Suprapubic skin (tissue), 4 donors: ENCODE measurements at regions not wholly inside any gene's neighbourhood (a gene's known extent, or its start where the extent isn't known, plus 50 kb on each side); places are given as distances from the start of the nearest gene placed in this dataset.
"Not testable (repeated sequence)": the region's sequence is repeated elsewhere in the genome, so short reads cannot be mapped to it uniquely, and the experiment has no call there.

Experiments used
- DNase-seq, 2 donors: peaks; one replicate each; pipeline ENCODE4 v3.0.0-alpha.2; 2019; ENCODE audit warnings: low spot score in 2 of 2
- H3K27ac ChIP-seq: fragments of 200-600 bp; sonication (generic); one replicate; pipeline ENCODE4 v1.5.1; 2019
- H3K27me3 ChIP-seq: fragments of 200-600 bp; sonication (generic); one replicate; pipeline ENCODE4 v1.5.1; 2019
- H3K36me3 ChIP-seq: fragments of 200-600 bp; sonication (generic); one replicate; pipeline ENCODE4 v1.5.1; 2019
- H3K4me1 ChIP-seq: fragments of 200-600 bp; sonication (generic); one replicate; pipeline ENCODE4 v1.5.1; 2019
- H3K4me3 ChIP-seq: fragments of 200-600 bp; sonication (generic); one replicate; pipeline ENCODE4 v1.5.1; 2019; ENCODE audit warnings: mild to moderate bottlenecking
- H3K9me3 ChIP-seq: fragments of 200-600 bp; sonication (generic); one replicate; pipeline ENCODE4 v1.5.1; 2019
- CTCF ChIP-seq, 2 donors: fragments of 200-600 bp in 1 of 2; fragments of 450-650 bp in 1 of 2; sonication (generic) in 1 of 2; IDR thresholded peaks; one replicate each; pipeline ENCODE4 v1.5.1; 2016 to 2019; ENCODE audit warnings: antibody characterized with exemption in 2 of 2, mild to moderate bottlenecking in 1 of 2, moderate library complexity in 1 of 2
- EP300 ChIP-seq: sonication (generic); formaldehyde crosslinking; IDR thresholded peaks from one replicate; pipeline ENCODE4 v1.6.1; 2017; ENCODE audit warnings: antibody characterized with exemption
- POLR2A ChIP-seq, 2 donors: fragments of 450-650 bp; IDR thresholded peaks; one replicate each; pipeline ENCODE4 v1.6.1; 2017; ENCODE audit warnings: antibody characterized with exemption in 2 of 2, mild to moderate bottlenecking in 2 of 2, moderate library complexity in 2 of 2
- POLR2AphosphoS5 ChIP-seq, 3 donors: sonication (generic); formaldehyde crosslinking; IDR thresholded peaks; one replicate each; pipeline ENCODE4 v1.6.1; 2017; ENCODE audit warnings: antibody characterized with exemption in 3 of 3
- WGBS: methylation state at CpG from one replicate; pipeline ENCODE4 v1.1.5; 2018; 5-methylcytosine and 5-hydroxymethylcytosine counted together

- Histone ChIP-seq H3K36me3 (no peaks in the 10 kb centered on the region), H3K27ac (no peak overlapping the region), H3K9me3 (peaks cover 8% of the 10 kb centered on the region), H3K4me3 (no peak overlapping the region), H3K27me3 (peaks cover 39% of the 10 kb centered on the region), H3K4me1 (no peaks in the 10 kb centered on the region)
- no peak for DNase-seq
- 75% methylated on average over 6 of the region's 14 CpGs for WGBS
- TF ChIP-seq POLR2A (IDR thresholded peaks at IDR 0.05) (no peak), EP300 (no peak), CTCF (IDR thresholded peaks at IDR 0.05) (no peak), POLR2AphosphoS5 (IDR thresholded peaks at IDR 0.05) (no peak)
Measured at GRCh38 chr22:23450434-23450795, 129.7 kb downstream of the IGLL1 start.

GRCh38 chr22:23449748-23450433 lies 130.2 kb downstream of the IGLL1 start:
- not testable (repeated sequence) for H3K36me3 ChIP-seq, DNase-seq, H3K4me1 ChIP-seq, H3K4me3 ChIP-seq, H3K9me3 ChIP-seq, H3K27ac ChIP-seq
- WGBS, result 80% methylated on average over 11 of the region's 28 CpGs
- H3K27me3 ChIP-seq, result peaks cover 39% of the 10 kb centered on the region

- H3K36me3 ChIP-seq, H3K9me3 ChIP-seq, DNase-seq, H3K4me3 ChIP-seq, H3K4me1 ChIP-seq, H3K27ac ChIP-seq: not testable (repeated sequence)
- H3K27me3 ChIP-seq, result peaks cover 39% of the 10 kb centered on the region
- 48% methylated on average over 13 of the region's 31 CpGs for WGBS
Measured at GRCh38 chr22:23448499-23449288, 131.4 kb downstream of the IGLL1 start.

GRCh38 chr22:23446796-23447350 lies 133.2 kb downstream of the IGLL1 start:
- Histone ChIP-seq H3K27me3 (peaks cover 28% of the 10 kb centered on the region), H3K36me3 (no peaks in the 10 kb centered on the region), H3K4me3 (no peak overlapping the region), H3K9me3 (peaks cover 8% of the 10 kb centered on the region), H3K27ac (no peak overlapping the region), H3K4me1 (no peaks in the 10 kb centered on the region)
- 91% methylated on average over 17 of the region's 30 CpGs for WGBS
- TF ChIP-seq POLR2AphosphoS5 (IDR thresholded peaks at IDR 0.05) (no peak), CTCF (IDR thresholded peaks at IDR 0.05) (no peak), POLR2A (IDR thresholded peaks at IDR 0.05) (no peak), EP300 (no peak)
- DNase-seq, result no peak

GRCh38 chr22:23446194-23446593 lies 133.9 kb downstream of the IGLL1 start:
- not testable (repeated sequence) for H3K27ac ChIP-seq, H3K4me3 ChIP-seq, DNase-seq, H3K9me3 ChIP-seq, H3K4me1 ChIP-seq, H3K36me3 ChIP-seq
- peaks cover 23% of the 10 kb centered on the region for H3K27me3 ChIP-seq

- not testable (repeated sequence) for H3K9me3 ChIP-seq, H3K4me3 ChIP-seq, H3K4me1 ChIP-seq, H3K36me3 ChIP-seq, H3K27me3 ChIP-seq, DNase-seq, H3K27ac ChIP-seq
- 58% methylated on average over 1 of the region's 2 CpGs for WGBS
Measured at GRCh38 chr22:23443905-23444304, 136.2 kb downstream of the IGLL1 start.

GRCh38 chr22:23439581-23439980 lies 140.5 kb downstream of the IGLL1 start:
- DNase-seq, H3K27ac ChIP-seq, H3K4me3 ChIP-seq, H3K9me3 ChIP-seq, H3K27me3 ChIP-seq, H3K4me1 ChIP-seq, H3K36me3 ChIP-seq: not testable (repeated sequence)
- 94% methylated on average over 3 of the region's 3 CpGs for WGBS

- Histone ChIP-seq H3K27ac (no peak overlapping the region), H3K36me3 (no peaks in the 10 kb centered on the region), H3K27me3 (no peaks in the 10 kb centered on the region), H3K9me3 (no peaks in the 10 kb centered on the region), H3K4me3 (no peak overlapping the region), H3K4me1 (peaks cover 7% of the 10 kb centered on the region)
- no peak for TF ChIP-seq POLR2AphosphoS5 (IDR thresholded peaks at IDR 0.05)
- TF ChIP-seq CTCF (IDR thresholded peaks at IDR 0.05), result no peak
- TF ChIP-seq EP300, result no peak
- no peak for TF ChIP-seq POLR2A (IDR thresholded peaks at IDR 0.05)
- 75% methylated on average over 12 of the region's 13 CpGs for WGBS
- DNase-seq, result no peak
Measured at GRCh38 chr22:23438216-23438615, 141.9 kb downstream of the IGLL1 start.
